CD8-positive, alpha-beta memory T cell (primary cell): ENCODE measurements at regions not wholly inside any gene's neighbourhood (a gene's known extent, or its start where the extent isn't known, plus 50 kb on each side); places are given as distances from the start of the nearest gene placed in this dataset.

Source experiments
- CTCF ChIA-PET: fragments of 350-600 bp; sonication (Branson Sonifier 250); formaldehyde crosslinking; loops from one replicate; lab custom pipeline; 2021; ENCODE audit warnings: antibody characterized with exemption; lab: Charles Lee
- POLR2A ChIA-PET: fragments of 350-600 bp; sonication (Branson Sonifier 250); formaldehyde crosslinking; loops from one replicate; lab custom pipeline; 2021; ENCODE audit warnings: antibody characterized with exemption; lab: Charles Lee
- DNase-seq, 5 donors: peaks; one replicate each; pipeline versions ENCODE4 v3.0.0 to v3.0.0-alpha.2; 2020 to 2022; ENCODE audit warnings: mixed read lengths in 1 of 5
- H3K27ac ChIP-seq: one replicate; pipeline ENCODE4 v1.7.0; 2013; ENCODE audit warnings: low read depth, mild to moderate bottlenecking, low read length, moderate library complexity
- H3K27me3 ChIP-seq: 2 replicates; pipeline ENCODE4 v1.7.0; 2013; ENCODE audit warnings: low read length, mild to moderate bottlenecking; ENCODE audit not compliant: insufficient read depth, poor library complexity, severe bottlenecking
- H3K36me3 ChIP-seq: 2 replicates; pipeline ENCODE4 v1.7.0; 2013; ENCODE audit warnings: mild to moderate bottlenecking, low read length, moderate library complexity; ENCODE audit not compliant: insufficient read depth
- H3K4me1 ChIP-seq: 2 replicates; pipeline ENCODE4 v1.7.0; 2013; ENCODE audit warnings: mild to moderate bottlenecking, low read length, moderate library complexity; ENCODE audit not compliant: insufficient read depth
- H3K4me3 ChIP-seq: 2 replicates; pipeline ENCODE4 v1.7.0; 2013; ENCODE audit warnings: mild to moderate bottlenecking, low read length
- H3K9me3 ChIP-seq: 2 replicates; pipeline ENCODE4 v1.7.0; 2013; ENCODE audit warnings: mild to moderate bottlenecking, low read length
- H3K27ac Mint-ChIP-seq, 8 donors: one replicate each; pipeline ENCODE4 v1.8.0; 2020 to 2021; ENCODE audit warnings: mixed read lengths in 8 of 8, mild to moderate bottlenecking in 6 of 8, inconsistent platforms in 3 of 8, moderate library complexity in 3 of 8
- H3K27me3 Mint-ChIP-seq, 2 donors: one replicate each; pipeline ENCODE4 v1.8.0; 2020 to 2021; ENCODE audit warnings: mixed read lengths in 2 of 2, mild to moderate bottlenecking in 1 of 2, moderate library complexity in 1 of 2
- H3K36me3 Mint-ChIP-seq, 3 donors: one replicate each; pipeline ENCODE4 v1.8.0; 2020 to 2021; ENCODE audit warnings: mixed read lengths in 3 of 3, inconsistent platforms in 1 of 3, mild to moderate bottlenecking in 1 of 3
- H3K4me1 Mint-ChIP-seq, 3 donors: one replicate each; pipeline ENCODE4 v1.8.0; 2020 to 2021; ENCODE audit warnings: mixed read lengths in 3 of 3, inconsistent platforms in 1 of 3, mild to moderate bottlenecking in 1 of 3
- H3K4me3 Mint-ChIP-seq, 7 donors: one replicate each; pipeline ENCODE4 v1.8.0; 2020 to 2021; ENCODE audit warnings: mixed read lengths in 7 of 7, mild to moderate bottlenecking in 6 of 7, moderate library complexity in 4 of 7, inconsistent platforms in 2 of 7
- H3K9me3 Mint-ChIP-seq, 5 donors: one replicate each; pipeline ENCODE4 v1.8.0; 2020 to 2022; ENCODE audit warnings: mixed read lengths in 5 of 5, mild to moderate bottlenecking in 3 of 5, moderate library complexity in 2 of 5, inconsistent platforms in 1 of 5

- Mint-ChIP-seq H3K27ac (no peak overlapping the region), H3K27me3 (no peaks in the 10 kb centered on the region), H3K9me3 (no peaks in the 10 kb centered on the region), H3K4me3 (no peak overlapping the region), H3K4me1 (no peaks in the 10 kb centered on the region), H3K36me3 (no peaks in the 10 kb centered on the region)
- Histone ChIP-seq H3K4me1 (no peaks in the 10 kb centered on the region), H3K36me3 (no peaks in the 10 kb centered on the region), H3K4me3 (no peak overlapping the region), H3K9me3 (no peaks in the 10 kb centered on the region), H3K27ac (no peak overlapping the region), H3K27me3 (no peaks in the 10 kb centered on the region)
- DNase-seq = no peak
- ChIA-PET POLR2A (no interaction called here), CTCF (no interaction called here)
Measured at GRCh38 chr6:140590641-140591040, 1216.2 kb upstream of the CITED2 start.

DNA sequence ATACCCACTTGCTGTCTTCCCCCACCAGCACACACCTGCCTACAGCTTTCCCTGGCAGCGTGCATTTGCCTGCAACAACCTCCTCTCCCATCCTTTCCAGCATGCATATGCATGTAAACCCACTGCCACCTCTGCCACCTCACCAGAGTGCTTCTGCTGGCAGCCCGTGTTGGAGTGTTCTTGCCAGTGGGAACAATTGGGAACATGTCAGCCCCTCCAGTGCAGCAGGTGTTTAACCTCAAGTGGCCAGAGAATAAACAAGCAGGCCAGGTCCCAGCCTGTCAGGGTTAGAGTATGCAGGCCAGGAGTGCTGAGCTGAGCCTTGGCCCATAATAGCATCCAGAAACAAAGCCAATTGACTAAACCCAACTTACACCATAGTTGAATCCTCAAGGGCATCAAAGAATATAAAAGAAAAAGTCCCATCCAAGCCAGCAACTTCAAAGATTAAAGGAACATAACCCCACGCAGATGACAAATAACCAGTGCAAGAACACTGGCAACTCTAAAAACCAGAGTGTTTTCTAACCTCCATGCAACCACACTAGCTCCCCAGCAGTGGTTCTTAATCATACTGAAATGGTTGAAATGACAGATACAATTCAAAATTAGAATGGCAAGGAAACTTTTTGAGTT is 1212.1 kb upstream of the CITED2 start:
- Histone ChIP-seq H3K36me3 (no peaks in the 10 kb centered on the region), H3K4me3 (no peak overlapping the region), H3K9me3 (no peaks in the 10 kb centered on the region), H3K27me3 (no peaks in the 10 kb centered on the region), H3K4me1 (no peaks in the 10 kb centered on the region), H3K27ac (no peak overlapping the region)
- ChIA-PET POLR2A (no interaction called here), CTCF (no interaction called here)
- Mint-ChIP-seq H3K4me1 (no peaks in the 10 kb centered on the region), H3K27ac (peak overlapping the region in 1 of 8 donors; percentile 47), H3K4me3 (no peak overlapping the region), H3K9me3 (no peaks in the 10 kb centered on the region), H3K27me3 (peaks cover 0 to 3% of the 10 kb centered on the region in 2 donors), H3K36me3 (no peaks in the 10 kb centered on the region)
- no peak for DNase-seq

DNA sequence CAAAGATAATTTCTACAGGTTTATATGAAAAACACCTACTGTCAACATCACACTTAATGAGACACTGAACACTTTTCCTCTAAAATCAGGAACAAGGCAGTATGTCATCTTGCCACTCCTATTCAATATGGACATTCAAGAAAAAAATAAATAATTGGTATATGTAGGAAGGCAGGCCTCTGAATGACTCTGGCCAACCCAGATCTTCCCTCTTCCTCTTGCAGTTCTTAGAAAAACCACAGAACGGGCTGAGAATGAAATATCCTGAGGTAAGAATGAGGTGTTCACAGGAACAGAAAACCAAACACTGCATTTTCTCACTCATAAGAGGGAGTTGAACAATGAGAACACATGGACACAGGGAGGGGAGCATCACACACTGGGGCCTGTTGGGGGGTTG is 1207.2 kb upstream of the CITED2 start:
- no peak for DNase-seq
- H3K4me1 Mint-ChIP-seq = no peaks in the 10 kb centered on the region
- no peak overlapping the region for H3K27ac Mint-ChIP-seq
- H3K4me3 Mint-ChIP-seq = no peak overlapping the region
- no peaks in the 10 kb centered on the region for H3K27me3 ChIP-seq
- ChIA-PET CTCF (no interaction called here), POLR2A (no interaction called here)
- no peaks in the 10 kb centered on the region for H3K4me1 ChIP-seq
- H3K9me3 ChIP-seq = no peaks in the 10 kb centered on the region
- H3K27me3 Mint-ChIP-seq = peaks cover 3 to 5% of the 10 kb centered on the region in 2 donors
- no peaks in the 10 kb centered on the region for H3K9me3 Mint-ChIP-seq
- no peaks in the 10 kb centered on the region for H3K36me3 Mint-ChIP-seq
- H3K27ac ChIP-seq = no peak overlapping the region
- no peak overlapping the region for H3K4me3 ChIP-seq
- H3K36me3 ChIP-seq = no peaks in the 10 kb centered on the region

DNA sequence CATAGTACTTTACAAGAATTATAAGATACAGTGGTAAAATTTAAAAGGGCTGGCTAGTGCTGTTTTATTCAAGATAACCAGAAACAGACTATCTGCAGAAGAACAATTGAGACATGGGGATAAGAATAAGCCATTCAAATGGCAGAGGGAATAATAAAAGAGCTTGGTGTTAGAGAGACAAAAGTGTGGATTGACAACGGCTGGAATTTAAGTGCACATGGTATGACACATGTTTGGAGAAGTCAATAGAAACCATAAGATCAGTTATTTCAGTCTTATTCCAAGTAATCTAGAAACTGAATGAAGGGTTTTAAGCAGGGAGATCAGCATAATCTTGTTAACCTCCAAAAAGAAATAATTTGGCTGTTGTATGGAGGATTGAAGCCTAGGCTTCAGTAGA is 1205.5 kb upstream of the CITED2 start:
- CTCF ChIA-PET = no interaction called here
- DNase-seq = no peak
- H3K27ac Mint-ChIP-seq = no peak overlapping the region
- H3K9me3 Mint-ChIP-seq = no peaks in the 10 kb centered on the region
- no peaks in the 10 kb centered on the region for H3K4me1 Mint-ChIP-seq
- POLR2A ChIA-PET = no interaction called here
- Histone ChIP-seq H3K36me3 (no peaks in the 10 kb centered on the region), H3K27me3 (no peaks in the 10 kb centered on the region), H3K4me3 (no peak overlapping the region), H3K9me3 (no peaks in the 10 kb centered on the region), H3K4me1 (no peaks in the 10 kb centered on the region), H3K27ac (no peak overlapping the region)
- no peak overlapping the region for H3K4me3 Mint-ChIP-seq
- no peaks in the 10 kb centered on the region for H3K36me3 Mint-ChIP-seq
- peaks cover 3 to 8% of the 10 kb centered on the region in 2 donors for H3K27me3 Mint-ChIP-seq

- Mint-ChIP-seq H3K27me3 (peaks cover 3 to 5% of the 10 kb centered on the region in 2 donors), H3K4me3 (no peak overlapping the region), H3K4me1 (no peaks in the 10 kb centered on the region), H3K36me3 (no peaks in the 10 kb centered on the region), H3K27ac (no peak overlapping the region), H3K9me3 (no peaks in the 10 kb centered on the region)
- H3K9me3 ChIP-seq = no peaks in the 10 kb centered on the region
- no peak overlapping the region for H3K4me3 ChIP-seq
- H3K27me3 ChIP-seq = no peaks in the 10 kb centered on the region
- no peak overlapping the region for H3K27ac ChIP-seq
- POLR2A ChIA-PET = no interaction called here
- no peak for DNase-seq
- H3K4me1 ChIP-seq = no peaks in the 10 kb centered on the region
- H3K36me3 ChIP-seq = no peaks in the 10 kb centered on the region
- CTCF ChIA-PET = no interaction called here
Measured at GRCh38 chr6:140576004-140576555, 1201.6 kb upstream of the CITED2 start.

DNA sequence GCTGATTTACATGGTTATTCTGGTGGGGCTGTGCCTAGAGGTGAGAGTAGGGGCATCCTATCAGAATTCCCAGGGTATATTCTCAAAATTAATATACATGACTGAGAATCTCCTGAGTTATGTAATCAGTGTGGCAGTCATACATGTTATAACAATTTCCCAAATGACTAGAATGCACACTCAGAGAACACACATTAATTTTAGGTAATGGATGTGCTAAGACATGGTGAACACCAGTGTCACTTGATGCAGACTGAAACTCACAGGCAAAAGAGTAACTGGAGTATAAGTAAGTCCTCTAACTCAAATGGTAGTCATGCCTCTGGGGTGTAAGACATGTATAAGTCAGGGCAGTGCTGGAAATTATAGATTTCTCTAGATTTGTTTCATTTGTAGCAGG is 1198.4 kb upstream of the CITED2 start:
- no peaks in the 10 kb centered on the region for H3K4me1 Mint-ChIP-seq
- POLR2A ChIA-PET = no interaction called here
- H3K27me3 Mint-ChIP-seq = peaks cover 3 to 10% of the 10 kb centered on the region in 2 donors
- no peak for DNase-seq
- H3K4me3 Mint-ChIP-seq = no peak overlapping the region
- no peaks in the 10 kb centered on the region for H3K27me3 ChIP-seq
- H3K27ac Mint-ChIP-seq = no peak overlapping the region
- H3K36me3 Mint-ChIP-seq = no peaks in the 10 kb centered on the region
- H3K9me3 ChIP-seq = no peaks in the 10 kb centered on the region
- H3K9me3 Mint-ChIP-seq = no peaks in the 10 kb centered on the region
- no peaks in the 10 kb centered on the region for H3K4me1 ChIP-seq
- no peaks in the 10 kb centered on the region for H3K36me3 ChIP-seq
- H3K4me3 ChIP-seq = no peak overlapping the region
- no peak overlapping the region for H3K27ac ChIP-seq
- CTCF ChIA-PET = no interaction called here

- H3K27ac ChIP-seq = no peak overlapping the region
- peaks cover 0 to 10% of the 10 kb centered on the region in 2 donors for H3K27me3 Mint-ChIP-seq
- H3K4me3 Mint-ChIP-seq = no peak overlapping the region
- no peaks in the 10 kb centered on the region for H3K27me3 ChIP-seq
- H3K36me3 Mint-ChIP-seq = no peaks in the 10 kb centered on the region
- CTCF ChIA-PET = no interaction called here
- no peaks in the 10 kb centered on the region for H3K4me1 ChIP-seq
- H3K9me3 ChIP-seq = no peaks in the 10 kb centered on the region
- DNase-seq = no peak
- POLR2A ChIA-PET = no interaction called here
- no peaks in the 10 kb centered on the region for H3K36me3 ChIP-seq
- H3K9me3 Mint-ChIP-seq = no peaks in the 10 kb centered on the region
- H3K27ac Mint-ChIP-seq = no peak overlapping the region
- no peaks in the 10 kb centered on the region for H3K4me1 Mint-ChIP-seq
- H3K4me3 ChIP-seq = no peak overlapping the region
Measured at GRCh38 chr6:140572129-140572528, 1197.7 kb upstream of the CITED2 start.

DNA sequence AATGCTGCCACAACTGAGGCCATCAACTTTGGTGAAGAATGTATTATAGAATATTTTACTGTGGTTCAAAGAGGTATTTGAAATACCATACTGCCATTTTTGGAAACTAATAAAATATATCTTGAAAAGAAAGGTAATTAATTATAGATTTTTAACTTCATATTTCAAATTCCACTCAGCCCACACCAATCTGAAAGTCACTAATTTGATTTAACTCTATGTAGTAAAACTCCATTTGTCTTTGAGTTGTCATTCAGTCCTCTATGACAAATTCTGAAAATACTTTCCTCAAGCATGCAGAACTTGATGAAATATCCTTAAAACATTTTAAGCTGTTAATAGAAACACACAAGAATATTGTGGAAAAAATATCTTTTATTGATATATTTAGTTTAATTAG is 1196.7 kb upstream of the CITED2 start:
- Mint-ChIP-seq H3K4me3 (no peak overlapping the region), H3K27me3 (peaks cover 0 to 5% of the 10 kb centered on the region in 2 donors)

More for the DNA sequence above, 1196.7 kb upstream of the CITED2 start:
- Mint-ChIP-seq H3K27ac (no peak overlapping the region), H3K9me3 (no peaks in the 10 kb centered on the region), H3K36me3 (no peaks in the 10 kb centered on the region), H3K4me1 (no peaks in the 10 kb centered on the region)
- no peaks in the 10 kb centered on the region for H3K36me3 ChIP-seq
- no peak for DNase-seq
- H3K27ac ChIP-seq = no peak overlapping the region
- H3K9me3 ChIP-seq = no peaks in the 10 kb centered on the region
- no peaks in the 10 kb centered on the region for H3K27me3 ChIP-seq
- CTCF ChIA-PET = no interaction called here
- POLR2A ChIA-PET = no interaction called here
- H3K4me1 ChIP-seq = no peaks in the 10 kb centered on the region
- no peak overlapping the region for H3K4me3 ChIP-seq
